OCI-LY7 (cell line): ENCODE measurements at regions not wholly inside any gene's neighbourhood (a gene's known extent, or its start where the extent isn't known, plus 50 kb on each side); places are given as distances from the start of the nearest gene placed in this dataset.

Source experiments
- BruUV-seq: library from RNA; stranded (reverse); fragments of 400-500 nt; replicated peaks from 2 replicates; lab custom pipeline; 2021; lab: Mats Ljungman, UMichigan
- CTCF ChIA-PET: fragments of 300-600 bp; sonication (Branson Sonifier 250); formaldehyde crosslinking; loops from one replicate; lab custom pipeline; 2022; ENCODE audit warnings: antibody characterized with exemption; ENCODE audit not compliant: unreplicated experiment; lab: Charles Lee
- POLR2A ChIA-PET: fragments of 300-600 bp; sonication (Branson Sonifier 250); formaldehyde crosslinking; loops from one replicate; lab custom pipeline; 2022; ENCODE audit warnings: antibody characterized with exemption; lab: Charles Lee
- DNase-seq: peaks from one replicate; pipeline ENCODE4 v3.0.0-alpha.2; 2015; ENCODE audit warnings: low spot score
- H2AFZ ChIP-seq: fragments of 200-600 bp; sonication (generic), shearing (Covaris generic); 2 replicates; pipeline ENCODE4 v1.6.1; 2014; ENCODE audit warnings: mild to moderate bottlenecking, antibody characterized with exemption, low read length, moderate library complexity
- H3K27ac ChIP-seq: fragments of 200-600 bp; sonication (generic); 2 replicates; pipeline ENCODE4 v1.5.1; 2014; ENCODE audit warnings: mixed run types, low read depth, mild to moderate bottlenecking, moderate library complexity, low read length, inconsistent platforms; ENCODE audit not compliant: poor library complexity, severe bottlenecking
- H3K36me3 ChIP-seq: fragments of 200-600 bp; sonication (generic); 2 replicates; pipeline ENCODE4 v1.6.1; 2014; ENCODE audit warnings: mild to moderate bottlenecking, antibody characterized with exemption, low read length, moderate library complexity, mixed read lengths; ENCODE audit not compliant: insufficient read depth
- H3K4me1 ChIP-seq: fragments of 200-600 bp; sonication (generic); 2 replicates; pipeline ENCODE4 v1.5.1; 2014; ENCODE audit warnings: mild to moderate bottlenecking, low read length; ENCODE audit not compliant: insufficient read depth, poor library complexity, severe bottlenecking
- H3K4me2 ChIP-seq: fragments of 200-600 bp; sonication (generic); 2 replicates; pipeline ENCODE4 v1.6.1; 2014; ENCODE audit warnings: mild to moderate bottlenecking, low read length
- H3K4me3 ChIP-seq: fragments of 200-600 bp; sonication (generic); 2 replicates; pipeline ENCODE4 v1.5.1; 2014; ENCODE audit warnings: mild to moderate bottlenecking, low read depth, low read length; ENCODE audit not compliant: poor library complexity, severe bottlenecking
- H3K79me2 ChIP-seq: fragments of 200-600 bp; sonication (generic); 2 replicates; pipeline ENCODE4 v1.6.1; 2016; ENCODE audit warnings: low read depth, mild to moderate bottlenecking, low read length, moderate library complexity, mixed read lengths; ENCODE audit not compliant: insufficient read depth
- H3K9me2 ChIP-seq: fragments of 200-600 bp; sonication (generic); 2 replicates; pipeline ENCODE4 v1.6.1; 2016; ENCODE audit warnings: mild to moderate bottlenecking, low read length, mixed read lengths; ENCODE audit not compliant: insufficient read depth
- H3K9me3 ChIP-seq: fragments of 200-600 bp; sonication (generic); 2 replicates; pipeline ENCODE4 v1.6.1; 2014; ENCODE audit warnings: mild to moderate bottlenecking, mixed run types, low read length, mixed read lengths
- H4K20me1 ChIP-seq: fragments of 200-600 bp; sonication (generic); 2 replicates; pipeline ENCODE4 v1.6.1; 2014; ENCODE audit warnings: mild to moderate bottlenecking, antibody characterized with exemption, low read length, moderate library complexity, mixed read lengths; ENCODE audit not compliant: insufficient read depth
- CTCF ChIP-seq: fragments of 200-600 bp; sonication (generic); conservative IDR thresholded peaks from 2 replicates; pipeline ENCODE4 v1.5.1; 2014; ENCODE audit warnings: mild to moderate bottlenecking, antibody characterized with exemption, low read length, moderate library complexity, mixed read lengths
- EZH2phosphoT487 ChIP-seq: fragments of 200-600 bp; sonication (generic); IDR thresholded peaks from 2 replicates; pipeline ENCODE4 v1.6.1; 2018; ENCODE audit warnings: low read depth, borderline replicate concordance, mild to moderate bottlenecking, mixed run types, antibody characterized with exemption, low read length, moderate library complexity, mixed read lengths
- intact Hi-C: fragments of 100-400 bp; cut with micrococcal nuclease; formaldehyde crosslinking; loops from one replicate; pipeline ENCODE4 v1.10.0; 2022; ENCODE audit not compliant: unreplicated experiment

- Histone ChIP-seq H2AFZ (no peak overlapping the region), H3K4me3 (no peak overlapping the region), H4K20me1 (no peaks in the 10 kb centered on the region), H3K79me2 (no peaks in the 10 kb centered on the region), H3K9me2 (no peaks in the 10 kb centered on the region), H3K27ac (no peak overlapping the region), H3K36me3 (no peaks in the 10 kb centered on the region), H3K9me3 (peaks cover 1% of the 10 kb centered on the region; the same call in 1 of the 2 replicates), H3K4me1 (peaks cover 15% of the 10 kb centered on the region), H3K4me2 (no peak overlapping the region)
- intact Hi-C loops = no loop called here
- POLR2A ChIA-PET = no interaction called here
- CTCF ChIA-PET = no interaction called here
- DNase-seq = no peak
- no TSS peak for BruUV-seq
- TF ChIP-seq CTCF (no peak), EZH2phosphoT487 (no peak)
These were observed 101.3 kb upstream of the EGFL6 start for GRCh38 chrX:13468096-13468495.

GRCh38 chrX:13467243-13467642 is 102.2 kb upstream of the EGFL6 start:
- POLR2A ChIA-PET = interaction anchor here (0.7 to 0.9 kb wide), 3 partner anchors 16 to 101 kb away, joined by 3 to 5 read pairs (median 3); no protein-coding TSS in a partner anchor

More at GRCh38 chrX:13467243-13467642, 102.2 kb upstream of the EGFL6 start:
- no peak overlapping the region for H2AFZ ChIP-seq
- intact Hi-C loops = no loop called here
- no peaks in the 10 kb centered on the region for H4K20me1 ChIP-seq
- peaks cover 11% of the 10 kb centered on the region for H3K4me1 ChIP-seq
- peaks cover 8% of the 10 kb centered on the region; the same call in 1 of the 2 replicates for H3K9me3 ChIP-seq
- H3K79me2 ChIP-seq = no peaks in the 10 kb centered on the region
- no peak overlapping the region for H3K4me2 ChIP-seq
- TF ChIP-seq EZH2phosphoT487 = no peak
- TF ChIP-seq CTCF = no peak
- no peak overlapping the region for H3K27ac ChIP-seq
- H3K9me2 ChIP-seq = no peaks in the 10 kb centered on the region
- no peak for DNase-seq
- no peak overlapping the region for H3K4me3 ChIP-seq
- H3K36me3 ChIP-seq = no peaks in the 10 kb centered on the region
- no TSS peak for BruUV-seq
- CTCF ChIA-PET = no interaction called here
